Upper lobe of left lung (tissue), 4 donors: ENCODE measurements at regions not wholly inside any gene's neighbourhood (a gene's known extent, or its start where the extent isn't known, plus 50 kb on each side); places are given as distances from the start of the nearest gene placed in this dataset.

Experiments
- EP300 ChIP-seq, 4 donors: sonication (generic); formaldehyde crosslinking; IDR thresholded peaks; one replicate each; pipeline ENCODE4 v1.5.1; 2017; ENCODE audit warnings: antibody characterized with exemption in 4 of 4, control low read depth in 2 of 4
- POLR2A ChIP-seq, 4 donors: fragments of 450-650 bp; IDR thresholded peaks; one replicate each; pipeline ENCODE4 v1.5.1; 2016 to 2017; ENCODE audit warnings: antibody characterized with exemption in 4 of 4, mild to moderate bottlenecking in 2 of 4
- TF ChIP-seq, protein P1 (sequence below), 6 experiments: fragments of 450-650 bp in 4 of 6; fragments of 200-600 bp in 2 of 6; sonication (generic) in 2 of 6; IDR thresholded peaks; one replicate each; pipeline ENCODE4 v1.5.1; 2016 to 2019; ENCODE audit warnings: antibody characterized with exemption in 6 of 6

DNA sequence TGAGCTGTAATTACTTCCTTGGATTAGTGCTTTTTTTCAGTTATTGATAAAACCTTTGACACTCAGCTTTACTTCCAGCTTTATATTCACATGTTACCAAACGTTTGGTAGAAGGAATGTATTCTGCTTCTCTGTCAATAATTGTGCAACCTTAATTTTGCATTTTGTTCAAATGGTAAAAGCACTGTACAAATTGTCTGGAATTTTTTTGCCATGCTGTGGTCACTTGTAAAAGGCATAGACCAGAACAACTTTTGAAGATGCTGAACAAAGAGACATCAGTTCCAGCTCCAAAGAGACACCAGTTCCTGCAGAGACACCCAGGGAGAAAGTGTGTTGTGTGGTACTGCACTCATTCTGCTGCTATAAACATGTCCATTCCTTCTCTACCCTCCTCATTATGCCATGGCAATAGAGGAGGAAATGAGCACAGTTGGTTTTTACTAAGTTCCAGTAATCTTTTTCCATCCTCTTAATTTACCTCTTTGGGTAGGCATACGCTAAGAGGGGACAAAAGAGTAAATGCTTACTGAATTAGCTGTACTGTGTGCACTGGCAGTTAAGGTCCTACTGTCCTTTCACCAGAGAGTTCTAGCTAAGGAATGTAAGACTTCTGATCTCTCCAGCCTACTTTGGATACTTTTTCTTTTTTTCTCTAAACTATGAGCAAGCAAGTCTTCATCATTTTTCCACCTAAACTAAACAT is 387.4 kb downstream of the FGF10 start:
- TF ChIP-seq, protein P1, sequence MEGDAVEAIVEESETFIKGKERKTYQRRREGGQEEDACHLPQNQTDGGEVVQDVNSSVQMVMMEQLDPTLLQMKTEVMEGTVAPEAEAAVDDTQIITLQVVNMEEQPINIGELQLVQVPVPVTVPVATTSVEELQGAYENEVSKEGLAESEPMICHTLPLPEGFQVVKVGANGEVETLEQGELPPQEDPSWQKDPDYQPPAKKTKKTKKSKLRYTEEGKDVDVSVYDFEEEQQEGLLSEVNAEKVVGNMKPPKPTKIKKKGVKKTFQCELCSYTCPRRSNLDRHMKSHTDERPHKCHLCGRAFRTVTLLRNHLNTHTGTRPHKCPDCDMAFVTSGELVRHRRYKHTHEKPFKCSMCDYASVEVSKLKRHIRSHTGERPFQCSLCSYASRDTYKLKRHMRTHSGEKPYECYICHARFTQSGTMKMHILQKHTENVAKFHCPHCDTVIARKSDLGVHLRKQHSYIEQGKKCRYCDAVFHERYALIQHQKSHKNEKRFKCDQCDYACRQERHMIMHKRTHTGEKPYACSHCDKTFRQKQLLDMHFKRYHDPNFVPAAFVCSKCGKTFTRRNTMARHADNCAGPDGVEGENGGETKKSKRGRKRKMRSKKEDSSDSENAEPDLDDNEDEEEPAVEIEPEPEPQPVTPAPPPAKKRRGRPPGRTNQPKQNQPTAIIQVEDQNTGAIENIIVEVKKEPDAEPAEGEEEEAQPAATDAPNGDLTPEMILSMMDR (IDR thresholded peaks at IDR 0.05), result no peak
- TF ChIP-seq POLR2A (IDR thresholded peaks at IDR 0.05) (no peak), EP300 (IDR thresholded peaks at IDR 0.05) (no peak)
